GM23338 (cell line): ENCODE measurements at regions not wholly inside any gene's neighbourhood (a gene's known extent, or its start where the extent isn't known, plus 50 kb on each side); places are given as distances from the start of the nearest gene placed in this dataset.

Experiments
- ATAC-seq: fragments of 200-7000 bp; cut with Tn5 transposase; 3 replicates; pipeline ENCODE4 v1.9.1; 2020
- DNase-seq: peaks from one replicate; pipeline ENCODE4 v3.0.0-alpha.2; 2015; ENCODE audit warnings: low spot score
- H2AFZ ChIP-seq: fragments of 200-600 bp; sonication (generic); 2 replicates; pipeline ENCODE4 v1.8.0; 2016; ENCODE audit warnings: antibody characterized with exemption, mild to moderate bottlenecking, moderate library complexity
- H3F3A ChIP-seq: fragments of 200-600 bp; sonication (generic); replicated peaks from 2 replicates; pipeline ENCODE4 v1.8.0; 2017; ENCODE audit warnings: antibody characterized with exemption, mixed run types, low read depth
- H3K27ac ChIP-seq: fragments of 200-600 bp; sonication (generic); 2 replicates; pipeline ENCODE4 v1.6.1; 2016; ENCODE audit warnings: low read depth
- H3K27me3 ChIP-seq: fragments of 200-600 bp; sonication (generic); 2 replicates; pipeline ENCODE4 v1.8.0; 2016; ENCODE audit warnings: mild to moderate bottlenecking, mixed run types, moderate library complexity; ENCODE audit not compliant: insufficient read depth
- H3K36me3 ChIP-seq: fragments of 200-600 bp; sonication (generic); 2 replicates; pipeline ENCODE4 v1.8.0; 2016; ENCODE audit warnings: mild to moderate bottlenecking; ENCODE audit not compliant: insufficient read depth
- H3K4me1 ChIP-seq: fragments of 200-600 bp; sonication (generic); 2 replicates; pipeline ENCODE4 v1.8.0; 2016; ENCODE audit warnings: mild to moderate bottlenecking, moderate library complexity; ENCODE audit not compliant: insufficient read depth
- H3K4me2 ChIP-seq: fragments of 200-600 bp; sonication (generic); 2 replicates; pipeline ENCODE4 v1.7.1; 2017; ENCODE audit warnings: mixed run types
- H3K4me3 ChIP-seq: fragments of 200-600 bp; sonication (generic); 2 replicates; pipeline ENCODE4 v1.6.1; 2016; ENCODE audit warnings: mixed run types
- H3K79me2 ChIP-seq: fragments of 200-600 bp; sonication (generic); replicated peaks from 2 replicates; pipeline ENCODE4 v1.8.0; 2017; ENCODE audit warnings: mild to moderate bottlenecking; ENCODE audit not compliant: insufficient read depth
- H3K9me2 ChIP-seq: fragments of 200-600 bp; sonication (generic); 2 replicates; pipeline ENCODE4 v1.8.0; 2017; ENCODE audit not compliant: insufficient read depth
- H4K20me1 ChIP-seq: fragments of 200-600 bp; sonication (generic); replicated peaks from 2 replicates; pipeline ENCODE4 v1.8.0; 2017; ENCODE audit warnings: mild to moderate bottlenecking; ENCODE audit not compliant: insufficient read depth
- H3K27ac Mint-ChIP-seq: 2 replicates; pipeline ENCODE4 v1.8.0; 2020; ENCODE audit warnings: inconsistent platforms, mild to moderate bottlenecking, moderate library complexity, mixed read lengths
- H3K27me3 Mint-ChIP-seq: 3 replicates; pipeline ENCODE4 v1.8.0; 2022; ENCODE audit warnings: low read depth, mild to moderate bottlenecking, moderate library complexity, mixed read lengths, inconsistent platforms; ENCODE audit not compliant: insufficient read depth, poor library complexity
- H3K36me3 Mint-ChIP-seq: 3 replicates; pipeline ENCODE4 v1.8.0; 2021; ENCODE audit warnings: low read depth, mild to moderate bottlenecking, inconsistent platforms, moderate library complexity, mixed read lengths
- H3K4me1 Mint-ChIP-seq: 3 replicates; pipeline ENCODE4 v1.8.0; 2020; ENCODE audit warnings: mild to moderate bottlenecking, inconsistent platforms, mixed read lengths
- H3K4me3 Mint-ChIP-seq: 3 replicates; pipeline ENCODE4 v1.8.0; 2021; ENCODE audit warnings: moderate library complexity, mild to moderate bottlenecking, inconsistent platforms, mixed read lengths
- H3K9me3 Mint-ChIP-seq: 3 replicates; pipeline ENCODE4 v1.8.0; 2020; ENCODE audit warnings: moderate library complexity, mild to moderate bottlenecking, inconsistent platforms, mixed read lengths
- CREB1 ChIP-seq: fragments of 250-450 bp; sonication (Bioruptor Pico); IDR thresholded peaks from 2 replicates; pipeline ENCODE4 v1.5.0; 2020; ENCODE audit warnings: low read depth, mild to moderate bottlenecking, moderate library complexity
- EZH2 ChIP-seq: fragments of 200-600 bp; sonication (generic); IDR thresholded peaks from one replicate; pipeline ENCODE4 v1.8.0; 2017; ENCODE audit warnings: antibody characterized with exemption, mild to moderate bottlenecking, low read depth; ENCODE audit not compliant: unreplicated experiment
- EZH2phosphoT487 ChIP-seq: fragments of 200-600 bp; sonication (generic); IDR thresholded peaks from one replicate; pipeline ENCODE4 v1.8.1; 2018; ENCODE audit warnings: antibody characterized with exemption; ENCODE audit not compliant: unreplicated experiment
- NANOG ChIP-seq: IDR thresholded peaks from 2 replicates; pipeline ENCODE4 v1.6.1; 2016; ENCODE audit warnings: antibody characterized with exemption, borderline replicate concordance
- POLR2AphosphoS5 ChIP-seq: IDR thresholded peaks from 2 replicates; pipeline ENCODE4 v1.6.1; 2016; ENCODE audit warnings: antibody characterized with exemption, low read depth
- STAT1 ChIP-seq: IDR thresholded peaks from one replicate; pipeline ENCODE4 v1.6.1; 2016; ENCODE audit warnings: antibody characterized with exemption; ENCODE audit not compliant: unreplicated experiment
- ZNF114 ChIP-seq: fragments of 250-450 bp; sonication (Bioruptor Pico); IDR thresholded peaks from 2 replicates; pipeline ENCODE4 v1.5.0; 2020; ENCODE audit warnings: mild to moderate bottlenecking, moderate library complexity
- ZNF331 ChIP-seq: fragments of 250-450 bp; sonication (Bioruptor Pico); IDR thresholded peaks from 2 replicates; pipeline ENCODE4 v1.5.0; 2020; ENCODE audit warnings: low read depth, mild to moderate bottlenecking, moderate library complexity
- TF ChIP-seq, protein P1 (sequence below): IDR thresholded peaks from one replicate; pipeline ENCODE4 v1.6.1; 2018; ENCODE audit warnings: antibody characterized with exemption; ENCODE audit not compliant: unreplicated experiment
- TF ChIP-seq, protein P2 (sequence below): fragments of 250-450 bp; sonication (Bioruptor Pico); IDR thresholded peaks from 2 replicates; pipeline ENCODE4 v1.5.0; 2020; ENCODE audit warnings: mild to moderate bottlenecking, moderate library complexity
- TF ChIP-seq, protein P3 (sequence below), 2 experiments: fragments of 200-600 bp in 1 of 2; sonication (generic) in 1 of 2; conservative IDR thresholded peaks; 2 replicates each; pipeline versions ENCODE4 v1.5.1 to v1.6.1; 2016 to 2017; ENCODE audit warnings: antibody characterized with exemption in 2 of 2, low read depth in 2 of 2, mild to moderate bottlenecking in 2 of 2, moderate library complexity in 1 of 2

DNA sequence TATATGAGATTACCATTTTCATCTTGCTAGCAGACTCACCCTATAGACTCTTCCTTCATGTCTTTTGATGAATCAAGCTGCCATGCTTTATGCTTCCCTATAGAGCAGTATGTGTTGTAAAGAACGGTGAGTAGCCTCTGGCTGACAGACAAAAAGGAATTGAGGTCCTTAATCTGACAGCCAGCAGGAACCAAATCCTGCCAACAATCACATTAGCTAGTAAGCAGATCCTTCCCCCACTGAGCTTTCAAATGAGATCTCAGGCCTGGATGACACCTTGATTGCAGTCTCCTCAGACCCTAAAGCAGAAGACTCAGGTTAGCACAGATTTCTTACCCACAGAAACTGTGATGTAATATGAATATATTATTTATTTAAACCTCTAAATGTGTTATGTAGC is 577.0 kb downstream of the CDH11 start:
- H3K27me3 Mint-ChIP-seq, result no peaks in the 10 kb centered on the region
- no peak for DNase-seq

More for the DNA sequence above, 577.0 kb downstream of the CDH11 start:
- no peak overlapping the region for H3K4me3 Mint-ChIP-seq
- H3K9me2 ChIP-seq, result peaks cover 6% of the 10 kb centered on the region; the same call in 1 of the 2 replicates
- no peaks in the 10 kb centered on the region for H3F3A ChIP-seq
- H2AFZ ChIP-seq, result no peak overlapping the region
- ATAC-seq, result no peak
- H3K4me3 ChIP-seq, result no peak overlapping the region
- H3K9me3 Mint-ChIP-seq, result no peaks in the 10 kb centered on the region; the same call in 2 of the 3 replicates
- H4K20me1 ChIP-seq, result no peaks in the 10 kb centered on the region
- H3K27me3 ChIP-seq, result no peaks in the 10 kb centered on the region
- no peaks in the 10 kb centered on the region for H3K4me1 Mint-ChIP-seq
- no peak for TF ChIP-seq POLR2AphosphoS5
- TF ChIP-seq EZH2, result no peak
- no peak for TF ChIP-seq ZNF114
- no peak for TF ChIP-seq EZH2phosphoT487
- TF ChIP-seq, protein P1, sequence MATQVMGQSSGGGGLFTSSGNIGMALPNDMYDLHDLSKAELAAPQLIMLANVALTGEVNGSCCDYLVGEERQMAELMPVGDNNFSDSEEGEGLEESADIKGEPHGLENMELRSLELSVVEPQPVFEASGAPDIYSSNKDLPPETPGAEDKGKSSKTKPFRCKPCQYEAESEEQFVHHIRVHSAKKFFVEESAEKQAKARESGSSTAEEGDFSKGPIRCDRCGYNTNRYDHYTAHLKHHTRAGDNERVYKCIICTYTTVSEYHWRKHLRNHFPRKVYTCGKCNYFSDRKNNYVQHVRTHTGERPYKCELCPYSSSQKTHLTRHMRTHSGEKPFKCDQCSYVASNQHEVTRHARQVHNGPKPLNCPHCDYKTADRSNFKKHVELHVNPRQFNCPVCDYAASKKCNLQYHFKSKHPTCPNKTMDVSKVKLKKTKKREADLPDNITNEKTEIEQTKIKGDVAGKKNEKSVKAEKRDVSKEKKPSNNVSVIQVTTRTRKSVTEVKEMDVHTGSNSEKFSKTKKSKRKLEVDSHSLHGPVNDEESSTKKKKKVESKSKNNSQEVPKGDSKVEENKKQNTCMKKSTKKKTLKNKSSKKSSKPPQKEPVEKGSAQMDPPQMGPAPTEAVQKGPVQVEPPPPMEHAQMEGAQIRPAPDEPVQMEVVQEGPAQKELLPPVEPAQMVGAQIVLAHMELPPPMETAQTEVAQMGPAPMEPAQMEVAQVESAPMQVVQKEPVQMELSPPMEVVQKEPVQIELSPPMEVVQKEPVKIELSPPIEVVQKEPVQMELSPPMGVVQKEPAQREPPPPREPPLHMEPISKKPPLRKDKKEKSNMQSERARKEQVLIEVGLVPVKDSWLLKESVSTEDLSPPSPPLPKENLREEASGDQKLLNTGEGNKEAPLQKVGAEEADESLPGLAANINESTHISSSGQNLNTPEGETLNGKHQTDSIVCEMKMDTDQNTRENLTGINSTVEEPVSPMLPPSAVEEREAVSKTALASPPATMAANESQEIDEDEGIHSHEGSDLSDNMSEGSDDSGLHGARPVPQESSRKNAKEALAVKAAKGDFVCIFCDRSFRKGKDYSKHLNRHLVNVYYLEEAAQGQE, result no peak
- TF ChIP-seq, protein P2, sequence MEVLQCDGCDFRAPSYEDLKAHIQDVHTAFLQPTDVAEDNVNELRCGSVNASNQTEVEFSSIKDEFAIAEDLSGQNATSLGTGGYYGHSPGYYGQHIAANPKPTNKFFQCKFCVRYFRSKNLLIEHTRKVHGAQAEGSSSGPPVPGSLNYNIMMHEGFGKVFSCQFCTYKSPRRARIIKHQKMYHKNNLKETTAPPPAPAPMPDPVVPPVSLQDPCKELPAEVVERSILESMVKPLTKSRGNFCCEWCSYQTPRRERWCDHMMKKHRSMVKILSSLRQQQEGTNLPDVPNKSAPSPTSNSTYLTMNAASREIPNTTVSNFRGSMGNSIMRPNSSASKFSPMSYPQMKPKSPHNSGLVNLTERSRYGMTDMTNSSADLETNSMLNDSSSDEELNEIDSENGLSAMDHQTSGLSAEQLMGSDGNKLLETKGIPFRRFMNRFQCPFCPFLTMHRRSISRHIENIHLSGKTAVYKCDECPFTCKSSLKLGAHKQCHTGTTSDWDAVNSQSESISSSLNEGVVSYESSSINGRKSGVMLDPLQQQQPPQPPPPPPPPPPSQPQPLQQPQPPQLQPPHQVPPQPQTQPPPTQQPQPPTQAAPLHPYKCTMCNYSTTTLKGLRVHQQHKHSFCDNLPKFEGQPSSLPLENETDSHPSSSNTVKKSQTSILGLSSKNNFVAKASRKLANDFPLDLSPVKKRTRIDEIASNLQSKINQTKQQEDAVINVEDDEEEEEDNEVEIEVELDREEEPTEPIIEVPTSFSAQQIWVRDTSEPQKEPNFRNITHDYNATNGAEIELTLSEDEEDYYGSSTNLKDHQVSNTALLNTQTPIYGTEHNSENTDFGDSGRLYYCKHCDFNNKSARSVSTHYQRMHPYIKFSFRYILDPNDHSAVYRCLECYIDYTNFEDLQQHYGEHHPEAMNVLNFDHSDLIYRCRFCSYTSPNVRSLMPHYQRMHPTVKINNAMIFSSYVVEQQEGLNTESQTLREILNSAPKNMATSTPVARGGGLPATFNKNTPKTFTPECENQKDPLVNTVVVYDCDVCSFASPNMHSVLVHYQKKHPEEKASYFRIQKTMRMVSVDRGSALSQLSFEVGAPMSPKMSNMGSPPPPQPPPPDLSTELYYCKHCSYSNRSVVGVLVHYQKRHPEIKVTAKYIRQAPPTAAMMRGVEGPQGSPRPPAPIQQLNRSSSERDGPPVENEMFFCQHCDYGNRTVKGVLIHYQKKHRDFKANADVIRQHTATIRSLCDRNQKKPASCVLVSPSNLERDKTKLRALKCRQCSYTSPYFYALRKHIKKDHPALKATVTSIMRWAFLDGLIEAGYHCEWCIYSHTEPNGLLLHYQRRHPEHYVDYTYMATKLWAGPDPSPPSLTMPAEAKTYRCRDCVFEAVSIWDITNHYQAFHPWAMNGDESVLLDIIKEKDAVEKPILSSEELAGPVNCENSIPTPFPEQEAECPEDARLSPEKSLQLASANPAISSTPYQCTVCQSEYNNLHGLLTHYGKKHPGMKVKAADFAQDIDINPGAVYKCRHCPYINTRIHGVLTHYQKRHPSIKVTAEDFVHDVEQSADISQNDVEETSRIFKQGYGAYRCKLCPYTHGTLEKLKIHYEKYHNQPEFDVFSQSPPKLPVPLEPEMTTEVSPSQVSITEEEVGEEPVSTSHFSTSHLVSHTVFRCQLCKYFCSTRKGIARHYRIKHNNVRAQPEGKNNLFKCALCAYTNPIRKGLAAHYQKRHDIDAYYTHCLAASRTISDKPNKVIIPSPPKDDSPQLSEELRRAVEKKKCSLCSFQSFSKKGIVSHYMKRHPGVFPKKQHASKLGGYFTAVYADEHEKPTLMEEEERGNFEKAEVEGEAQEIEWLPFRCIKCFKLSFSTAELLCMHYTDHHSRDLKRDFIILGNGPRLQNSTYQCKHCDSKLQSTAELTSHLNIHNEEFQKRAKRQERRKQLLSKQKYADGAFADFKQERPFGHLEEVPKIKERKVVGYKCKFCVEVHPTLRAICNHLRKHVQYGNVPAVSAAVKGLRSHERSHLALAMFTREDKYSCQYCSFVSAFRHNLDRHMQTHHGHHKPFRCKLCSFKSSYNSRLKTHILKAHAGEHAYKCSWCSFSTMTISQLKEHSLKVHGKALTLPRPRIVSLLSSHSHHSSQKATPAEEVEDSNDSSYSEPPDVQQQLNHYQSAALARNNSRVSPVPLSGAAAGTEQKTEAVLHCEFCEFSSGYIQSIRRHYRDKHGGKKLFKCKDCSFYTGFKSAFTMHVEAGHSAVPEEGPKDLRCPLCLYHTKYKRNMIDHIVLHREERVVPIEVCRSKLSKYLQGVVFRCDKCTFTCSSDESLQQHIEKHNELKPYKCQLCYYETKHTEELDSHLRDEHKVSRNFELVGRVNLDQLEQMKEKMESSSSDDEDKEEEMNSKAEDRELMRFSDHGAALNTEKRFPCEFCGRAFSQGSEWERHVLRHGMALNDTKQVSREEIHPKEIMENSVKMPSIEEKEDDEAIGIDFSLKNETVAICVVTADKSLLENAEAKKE (CRISPR knock-in tag), result no peak
- no peak for TF ChIP-seq CREB1 (CRISPR knock-in tag)
- TF ChIP-seq ZNF331 (CRISPR knock-in tag), result no peak
- TF ChIP-seq, protein P3, sequence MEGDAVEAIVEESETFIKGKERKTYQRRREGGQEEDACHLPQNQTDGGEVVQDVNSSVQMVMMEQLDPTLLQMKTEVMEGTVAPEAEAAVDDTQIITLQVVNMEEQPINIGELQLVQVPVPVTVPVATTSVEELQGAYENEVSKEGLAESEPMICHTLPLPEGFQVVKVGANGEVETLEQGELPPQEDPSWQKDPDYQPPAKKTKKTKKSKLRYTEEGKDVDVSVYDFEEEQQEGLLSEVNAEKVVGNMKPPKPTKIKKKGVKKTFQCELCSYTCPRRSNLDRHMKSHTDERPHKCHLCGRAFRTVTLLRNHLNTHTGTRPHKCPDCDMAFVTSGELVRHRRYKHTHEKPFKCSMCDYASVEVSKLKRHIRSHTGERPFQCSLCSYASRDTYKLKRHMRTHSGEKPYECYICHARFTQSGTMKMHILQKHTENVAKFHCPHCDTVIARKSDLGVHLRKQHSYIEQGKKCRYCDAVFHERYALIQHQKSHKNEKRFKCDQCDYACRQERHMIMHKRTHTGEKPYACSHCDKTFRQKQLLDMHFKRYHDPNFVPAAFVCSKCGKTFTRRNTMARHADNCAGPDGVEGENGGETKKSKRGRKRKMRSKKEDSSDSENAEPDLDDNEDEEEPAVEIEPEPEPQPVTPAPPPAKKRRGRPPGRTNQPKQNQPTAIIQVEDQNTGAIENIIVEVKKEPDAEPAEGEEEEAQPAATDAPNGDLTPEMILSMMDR (conservative IDR thresholded peaks at IDR 0.05; ENCODE audit: low read depth in 2 of 2), result no peak
- no peak for TF ChIP-seq STAT1
- TF ChIP-seq NANOG, result no peak
- no peak overlapping the region for H3K27ac ChIP-seq
- no peaks in the 10 kb centered on the region for H3K4me1 ChIP-seq
- no peaks in the 10 kb centered on the region for H3K36me3 ChIP-seq
- no peaks in the 10 kb centered on the region for H3K36me3 Mint-ChIP-seq
- H3K27ac Mint-ChIP-seq, result no peak overlapping the region
- H3K4me2 ChIP-seq, result no peak overlapping the region
- no peaks in the 10 kb centered on the region for H3K79me2 ChIP-seq
